Colon (tissue), 2 donors: ENCODE measurements at regions not wholly inside any gene's neighbourhood (a gene's known extent, or its start where the extent isn't known, plus 50 kb on each side); places are given as distances from the start of the nearest gene placed in this dataset.

Experiments
- FAIRE-seq: peaks from 2 replicates; lab custom pipeline; 2012; peaks lifted over from hg19 to GRCh38; lab: Jason Lieb, UNC
- donor health status: control.
- donor health status: control.

DNA sequence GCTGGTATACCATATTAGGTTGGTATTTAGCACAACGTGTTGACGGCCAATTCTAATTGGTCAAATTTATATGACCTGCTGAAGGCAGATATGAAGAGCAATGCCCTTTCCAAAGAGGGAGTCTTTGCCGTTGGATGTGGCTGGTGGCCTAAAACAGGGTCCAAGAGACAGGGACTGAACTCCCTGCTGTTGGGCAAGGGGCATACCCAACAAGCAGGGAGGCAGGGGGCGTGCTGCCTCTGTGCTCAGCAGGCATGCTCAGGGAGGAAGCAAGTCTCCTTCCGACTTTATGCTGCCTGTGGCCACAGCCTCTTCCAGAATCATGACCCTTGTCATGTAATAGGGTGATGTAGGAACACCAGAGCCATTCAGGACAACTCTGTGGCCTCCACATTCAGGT is 167.7 kb upstream of the NPVF start:
- FAIRE-seq = no peak

DNA sequence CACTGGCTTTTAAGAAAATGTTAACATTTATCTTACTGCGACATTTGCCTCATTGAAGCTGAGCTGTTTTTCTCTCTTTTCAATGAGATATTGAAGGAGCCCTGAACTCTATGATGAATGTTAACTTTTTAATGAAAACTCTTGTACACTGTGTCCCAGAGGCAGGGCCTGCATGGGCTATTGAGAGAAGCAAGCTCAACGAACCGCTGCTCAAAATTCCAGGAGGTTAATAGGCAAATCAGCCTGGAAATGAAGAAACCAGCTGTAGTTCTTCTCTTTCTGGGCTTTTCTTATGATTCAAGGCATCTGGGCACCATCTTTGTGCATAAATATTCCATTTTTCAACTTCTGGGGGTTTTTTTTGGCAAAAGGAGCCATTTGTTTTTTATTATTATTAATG is 168.4 kb upstream of the NPVF start:
- FAIRE-seq = no peak

DNA sequence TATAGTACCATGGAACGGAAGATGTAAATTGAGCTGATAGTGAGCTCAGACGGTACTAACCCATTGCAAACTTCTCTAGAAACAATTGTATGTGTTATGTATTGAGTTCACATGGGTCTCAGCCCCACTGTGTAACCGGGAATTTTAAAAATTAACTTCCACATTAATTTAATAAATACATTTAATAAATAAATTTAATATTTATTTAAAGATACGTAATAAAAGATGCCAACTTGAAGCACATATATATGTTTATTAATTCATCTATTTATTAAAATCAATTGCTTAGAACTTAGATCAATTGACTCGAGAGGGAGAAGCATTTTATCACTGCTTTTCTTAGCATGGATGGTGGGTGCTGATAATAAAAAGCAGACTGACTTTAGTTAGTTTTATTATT is 170.1 kb upstream of the NPVF start:
- FAIRE-seq = no peak

DNA sequence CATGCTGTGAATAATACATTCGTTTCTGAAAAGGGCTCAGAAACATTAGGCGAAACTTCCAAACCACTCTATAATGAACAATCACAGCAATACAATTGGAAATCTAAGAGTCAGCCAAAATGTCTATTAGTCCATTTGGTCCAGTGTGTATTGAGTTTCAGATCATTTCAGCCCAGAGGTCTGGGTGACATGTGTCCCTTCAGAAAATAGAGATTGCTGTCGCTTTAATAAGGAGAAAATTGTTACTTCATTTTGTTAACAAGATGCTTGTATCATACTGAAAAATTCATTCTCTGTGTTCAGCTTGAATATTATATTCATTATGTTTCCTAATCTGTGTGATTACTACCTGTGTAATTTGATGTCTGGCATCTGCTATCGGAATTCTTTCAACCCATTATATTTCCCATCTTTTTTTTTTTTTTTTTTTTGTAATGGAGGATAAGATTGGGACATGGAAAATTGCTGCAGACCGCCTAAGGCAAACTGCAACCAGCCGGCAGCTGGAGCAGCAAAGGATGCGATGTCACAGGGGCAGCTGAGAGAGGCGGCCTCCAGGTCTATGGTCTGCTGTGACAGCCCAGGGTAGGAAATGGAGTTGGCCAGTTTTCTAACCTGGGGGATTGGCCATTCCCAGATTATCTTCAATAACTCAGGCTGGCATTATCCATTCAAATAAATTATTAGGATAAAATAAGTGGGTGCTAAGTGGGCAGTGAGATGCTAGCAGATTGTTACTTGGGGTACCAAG is 170.9 kb upstream of the NPVF start:
- FAIRE-seq = no peak

DNA sequence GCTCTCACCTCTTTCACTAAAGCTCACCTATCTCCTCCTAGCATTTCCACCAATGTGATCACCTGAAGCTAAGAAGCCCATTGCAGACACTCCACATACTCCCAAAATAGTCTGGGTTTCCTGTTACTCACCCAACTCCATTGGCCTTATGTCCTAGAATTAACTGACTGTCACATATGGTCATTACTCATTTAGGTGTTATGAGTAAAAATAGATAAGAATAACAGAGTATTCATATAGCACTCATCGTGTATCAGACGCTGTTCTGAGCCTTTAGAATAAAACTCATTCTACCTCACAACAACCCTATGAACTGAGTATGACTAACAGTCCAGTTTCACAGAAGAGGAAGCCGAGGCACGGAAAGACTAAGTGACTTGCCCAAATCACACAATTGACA is 174.2 kb upstream of the NPVF start:
- FAIRE-seq = no peak

DNA sequence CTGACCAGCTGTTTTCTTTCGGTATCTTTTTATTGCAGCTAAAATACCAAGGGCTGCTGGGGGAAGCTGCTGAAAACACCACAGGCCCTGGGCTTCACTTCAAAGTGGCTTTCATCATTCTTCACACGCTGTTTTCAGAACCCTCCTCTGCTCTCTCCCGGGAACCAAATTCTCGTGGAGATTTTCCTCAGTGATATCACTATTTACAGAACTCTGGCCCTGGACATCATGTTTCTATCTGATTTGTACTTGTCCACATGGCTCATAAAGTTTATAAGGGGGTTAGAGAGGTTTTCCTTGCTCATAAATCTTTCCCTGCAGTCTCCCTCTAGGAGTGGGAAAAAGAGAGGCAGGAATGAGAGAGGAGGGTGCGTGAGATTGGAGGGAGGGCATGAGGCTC is 177.4 kb upstream of the NPVF start:
- no peak for FAIRE-seq

DNA sequence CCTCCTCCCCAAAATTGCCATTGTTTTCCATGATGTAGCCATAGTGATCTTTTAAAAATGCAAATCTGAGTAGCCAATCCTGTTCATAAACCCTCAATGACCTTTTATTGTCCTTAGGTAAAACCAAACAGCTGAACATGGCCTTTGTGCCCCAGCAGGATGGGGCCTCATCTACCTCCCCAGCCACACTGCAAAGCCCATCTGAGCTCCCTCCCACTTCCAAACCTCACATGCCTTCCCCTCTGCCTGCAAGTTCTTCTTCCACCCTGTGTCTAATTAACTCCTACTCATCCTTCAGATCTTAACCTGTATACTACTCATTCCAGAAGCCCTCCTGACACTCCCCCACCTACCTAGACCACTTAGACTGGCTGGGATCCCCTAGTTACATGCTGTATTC is 178.8 kb upstream of the NPVF start:
- FAIRE-seq = no peak

DNA sequence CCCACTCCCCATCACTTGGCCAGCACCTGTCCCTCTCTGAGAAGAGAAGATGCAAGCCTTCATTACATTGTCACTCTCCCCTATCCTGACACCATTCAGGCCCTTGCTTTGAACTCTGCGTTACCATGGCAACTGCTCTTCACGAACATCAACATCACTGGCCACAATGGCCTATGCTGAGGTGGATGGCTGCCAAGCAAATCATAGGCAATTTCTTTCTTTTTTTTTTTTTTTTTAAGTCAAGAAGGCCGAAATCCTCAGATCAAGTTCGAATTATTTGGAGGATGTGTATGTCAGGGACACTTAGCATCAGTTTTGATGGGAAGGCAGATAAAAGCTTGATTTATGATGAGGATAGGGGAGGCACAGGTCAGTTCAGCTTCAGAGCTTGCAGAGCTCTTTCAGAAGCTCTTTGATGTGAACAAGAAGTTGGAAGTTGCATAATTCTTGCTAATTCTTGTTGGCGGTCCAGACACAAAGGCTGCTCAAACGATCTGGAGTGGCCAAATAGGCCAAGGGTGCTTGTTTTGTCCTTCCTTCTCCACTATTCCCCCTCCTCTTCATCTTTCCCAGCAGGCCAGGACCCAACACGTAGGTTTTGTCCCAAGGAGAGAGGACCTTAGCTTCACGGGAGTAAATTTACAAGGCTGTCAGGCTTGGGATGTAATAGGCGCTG is 179.9 kb upstream of the NPVF start:
- no peak for FAIRE-seq

DNA sequence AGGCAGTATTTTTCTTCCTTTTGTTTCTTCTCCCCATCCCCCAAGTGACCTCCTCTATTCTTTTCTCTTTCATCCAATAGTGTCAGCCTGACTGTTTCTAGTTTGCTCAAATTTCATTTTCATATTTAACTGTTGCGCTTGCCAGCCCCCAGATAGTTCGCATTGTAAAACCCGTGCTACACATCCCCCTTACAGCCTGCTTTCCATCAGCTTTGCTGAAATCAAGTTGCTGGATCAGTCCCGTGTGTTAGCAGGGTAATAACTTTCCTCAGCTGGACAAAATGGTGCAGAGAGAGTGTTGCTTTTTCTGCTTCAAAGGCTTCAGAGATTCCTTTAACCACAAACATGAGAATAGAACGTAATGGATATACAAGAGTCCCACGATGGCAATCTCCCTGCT is 180.6 kb upstream of the NPVF start:
- no peak for FAIRE-seq

DNA sequence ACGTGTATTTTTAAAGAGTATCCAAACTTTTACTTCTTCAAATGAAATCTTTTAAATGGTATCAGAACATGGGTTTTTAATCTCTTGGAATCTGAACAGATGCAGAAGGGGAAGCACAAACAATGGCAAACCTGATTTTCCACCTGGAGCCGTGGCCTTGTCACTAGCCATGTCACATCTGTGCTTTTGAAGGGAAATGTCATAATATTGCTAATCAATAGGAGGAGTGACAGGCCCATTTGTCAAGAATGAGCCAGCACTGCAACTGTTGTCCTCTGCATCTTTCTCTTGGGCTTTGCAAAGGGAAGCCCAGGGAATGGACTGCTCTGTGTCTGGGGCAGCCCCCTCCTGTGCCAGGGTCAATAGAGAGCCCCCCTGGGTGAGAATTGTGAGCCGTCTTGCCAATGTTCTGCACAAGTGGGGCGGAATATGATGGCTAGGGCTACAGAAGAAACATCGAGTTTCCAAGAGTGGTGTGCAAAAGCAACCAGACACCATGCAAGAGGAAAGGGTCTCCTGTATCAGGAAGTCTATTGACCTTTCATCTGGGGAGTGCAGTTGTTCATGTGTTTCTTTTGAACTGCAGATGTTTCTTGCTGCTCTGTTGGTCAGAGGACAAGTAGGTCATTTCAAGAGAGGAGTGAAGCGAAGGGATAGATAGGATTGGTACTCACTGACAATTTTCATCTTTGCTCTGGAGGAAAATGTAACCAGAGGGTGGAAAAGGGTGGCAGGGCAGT is 181.8 kb upstream of the NPVF start:
- FAIRE-seq = no peak

DNA sequence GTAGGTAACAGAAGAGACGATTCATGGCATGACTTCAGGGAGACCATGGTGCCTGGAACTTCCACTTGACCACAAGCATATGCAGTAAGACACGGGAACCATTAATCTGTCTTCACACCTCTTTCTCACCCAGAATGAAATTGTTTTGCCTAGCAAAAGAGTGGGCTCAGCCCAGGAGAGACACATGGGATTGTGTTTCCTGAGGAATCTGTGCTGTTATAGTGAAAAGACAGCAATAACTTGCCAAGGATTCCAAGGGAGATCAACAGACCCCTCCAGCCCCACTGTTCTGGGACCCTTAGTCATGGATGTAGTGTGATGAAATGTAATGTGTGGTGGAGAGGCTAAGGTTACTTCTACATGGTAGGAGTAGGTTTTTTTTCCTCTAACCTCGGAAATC is 192.5 kb upstream of the NPVF start:
- FAIRE-seq = no peak

DNA sequence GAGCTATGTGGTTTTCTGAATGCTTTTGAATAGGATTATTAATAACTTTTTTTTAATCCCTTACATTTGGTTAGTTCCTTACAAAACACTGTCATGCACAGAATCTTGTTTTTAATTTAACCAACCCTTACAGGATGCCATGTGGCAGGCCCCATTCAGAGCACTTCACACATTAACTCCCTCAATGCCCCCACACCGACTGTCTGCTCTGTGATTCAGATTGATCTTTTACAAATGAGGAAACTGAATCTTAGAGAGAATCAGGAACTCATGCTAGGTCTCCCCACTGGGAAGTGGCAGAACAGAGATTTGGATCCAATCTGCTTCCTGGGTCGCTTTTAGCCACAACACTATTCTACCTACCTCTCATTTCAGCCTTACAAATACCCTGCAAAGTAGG is 195.8 kb upstream of the NPVF start:
- no peak for FAIRE-seq

DNA sequence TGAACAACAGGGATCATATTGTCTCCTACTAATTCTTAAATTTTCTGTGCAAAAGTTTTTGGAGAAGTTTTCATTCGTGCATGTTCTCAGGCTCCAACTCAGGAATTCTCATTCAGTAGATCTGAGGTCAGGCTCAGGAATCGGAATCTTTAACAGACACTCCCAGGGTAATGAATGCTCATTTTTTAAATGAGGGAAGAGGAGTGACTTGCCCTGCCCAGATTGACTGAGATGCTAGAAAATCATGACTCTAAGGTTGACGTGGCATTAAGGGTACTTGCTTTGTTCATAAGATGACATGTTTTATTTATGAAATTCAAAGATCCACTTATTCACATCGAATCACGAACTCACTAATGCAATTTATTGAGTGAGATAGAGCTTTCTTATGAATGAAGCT is 196.6 kb upstream of the NPVF start:
- no peak for FAIRE-seq

DNA sequence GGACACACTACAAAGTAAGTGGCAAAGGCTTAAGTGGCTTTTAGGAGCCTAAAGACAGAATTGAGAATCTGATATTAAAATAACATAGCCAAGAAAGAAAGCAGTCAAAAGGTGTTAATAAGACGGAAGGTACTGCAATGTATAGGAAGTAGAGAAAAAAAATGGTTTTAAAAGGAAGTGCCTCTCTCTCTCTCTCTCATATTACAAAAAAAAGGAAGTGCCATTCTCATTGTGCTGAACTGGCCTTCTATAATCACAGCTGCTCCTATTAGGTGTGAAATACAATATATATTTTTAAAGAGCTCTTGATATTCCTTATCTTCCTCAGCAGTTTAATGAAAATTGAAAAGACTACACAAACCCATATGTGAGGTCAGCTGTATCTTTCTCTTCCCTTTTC is 199.4 kb upstream of the NPVF start:
- FAIRE-seq = no peak

DNA sequence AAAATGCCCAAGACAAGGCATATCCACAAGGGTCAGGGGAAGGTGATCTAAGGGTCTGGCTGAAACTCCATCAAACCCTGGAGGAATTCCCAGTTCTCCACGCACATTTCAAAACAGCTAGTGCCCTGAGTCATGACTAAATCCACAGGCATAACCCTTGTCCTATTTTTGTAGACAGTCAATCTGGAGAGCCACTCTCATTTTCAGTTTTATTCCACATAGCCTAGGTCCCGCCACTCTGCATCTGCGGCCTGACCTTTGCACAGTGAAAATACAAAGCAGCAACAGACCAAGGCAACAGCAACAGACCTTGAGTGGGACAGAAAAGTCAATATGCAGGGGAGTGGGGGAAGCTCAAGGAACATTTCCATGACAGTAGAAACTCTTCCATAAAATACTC is 201.4 kb upstream of the NPVF start:
- FAIRE-seq = no peak

DNA sequence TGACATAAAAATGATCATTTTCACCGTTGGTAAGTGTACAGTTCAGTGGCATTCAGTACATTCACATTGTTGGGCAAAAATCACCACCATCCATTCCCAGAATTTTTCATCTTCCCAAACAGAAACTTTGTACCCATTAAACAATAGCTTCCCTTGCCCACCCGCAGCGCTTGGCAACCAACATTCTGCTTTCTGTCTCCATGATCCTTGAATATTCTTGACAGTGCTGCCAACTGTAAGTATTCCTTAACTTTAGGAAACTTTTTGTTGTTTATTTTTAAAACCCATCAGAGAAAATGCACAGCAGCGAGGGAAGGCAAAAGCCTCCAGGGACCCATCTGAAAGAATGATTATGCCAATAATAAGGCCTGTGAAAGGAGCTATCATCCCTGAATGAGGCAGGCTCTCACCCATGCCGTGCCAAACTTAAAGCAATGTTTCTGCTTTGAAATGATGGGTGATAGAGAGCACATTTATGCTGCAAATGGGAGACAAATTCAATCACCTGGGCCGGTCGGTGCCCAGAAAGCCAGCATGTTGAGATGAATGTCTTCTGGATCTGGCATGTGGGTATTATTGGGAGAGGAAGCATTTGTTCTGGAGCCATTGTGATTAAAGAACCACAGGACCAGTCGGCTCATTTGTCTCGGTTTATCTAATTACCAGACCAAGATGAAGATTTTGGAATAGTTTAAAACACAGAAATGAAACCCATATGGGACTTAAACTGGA is 202.1 kb upstream of the NPVF start:
- FAIRE-seq = no peak

DNA sequence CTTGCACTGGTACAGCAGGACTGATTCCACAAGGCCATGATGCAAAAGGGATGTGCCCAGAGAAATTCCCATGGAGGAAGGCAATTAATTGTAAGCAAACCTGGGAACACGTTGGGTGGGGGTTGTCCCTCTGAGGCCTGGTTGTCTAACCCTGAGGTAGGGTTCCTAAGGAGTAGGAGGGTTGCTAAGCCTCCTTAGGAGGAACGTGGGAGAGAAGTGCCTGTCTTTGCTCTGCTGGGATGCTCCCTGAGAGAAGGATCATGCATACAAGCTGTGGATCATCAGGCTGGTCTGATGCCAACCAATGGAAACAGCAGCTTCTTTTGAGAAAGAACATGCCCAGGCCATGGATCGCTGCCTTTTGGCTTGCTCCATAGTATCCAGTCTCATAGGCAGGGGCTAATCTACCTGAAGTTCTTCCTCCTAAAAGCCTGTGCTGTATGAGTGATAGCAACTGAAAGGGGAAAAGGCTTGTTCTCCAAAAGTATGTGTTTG is 203.7 kb upstream of the NPVF start:
- FAIRE-seq = no peak

DNA sequence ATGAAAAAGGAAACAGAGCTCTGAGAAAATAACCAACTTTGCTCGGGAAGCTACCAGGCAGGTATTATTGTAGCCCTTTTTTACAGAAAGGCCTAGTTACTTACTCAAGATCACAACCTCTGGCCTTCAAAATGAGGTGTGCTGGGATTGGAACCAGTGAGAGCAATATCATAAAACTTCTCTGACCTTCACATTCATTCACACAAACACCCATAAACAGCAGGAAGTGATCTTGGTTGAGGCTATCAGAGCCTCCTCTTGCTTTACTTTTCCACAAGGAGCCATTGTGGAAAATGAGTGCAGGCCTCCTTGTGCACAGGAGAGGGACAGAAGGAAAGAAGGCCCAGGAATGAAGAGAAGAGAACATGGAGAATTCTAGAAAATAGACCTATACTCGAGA is 204.5 kb upstream of the NPVF start:
- no peak for FAIRE-seq

DNA sequence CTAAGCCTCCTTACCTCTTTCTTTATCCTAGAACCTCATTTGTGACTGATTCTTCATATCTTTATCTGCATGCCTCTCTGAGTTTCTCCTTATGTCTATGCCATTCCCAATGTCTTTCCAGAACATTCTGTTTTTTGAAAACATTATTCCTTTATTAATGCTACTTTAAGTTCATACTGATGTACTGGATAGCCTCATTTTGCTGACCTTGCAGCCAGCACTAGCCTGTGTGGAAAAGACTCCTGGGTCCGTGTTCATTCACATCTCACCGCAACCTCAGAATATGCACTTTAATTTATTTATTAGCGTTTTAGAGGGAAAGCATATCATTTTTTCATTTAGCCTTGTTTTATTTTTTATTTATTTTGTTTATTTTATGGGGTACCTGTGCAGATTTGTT is 208.1 kb upstream of the NPVF start:
- no peak for FAIRE-seq

DNA sequence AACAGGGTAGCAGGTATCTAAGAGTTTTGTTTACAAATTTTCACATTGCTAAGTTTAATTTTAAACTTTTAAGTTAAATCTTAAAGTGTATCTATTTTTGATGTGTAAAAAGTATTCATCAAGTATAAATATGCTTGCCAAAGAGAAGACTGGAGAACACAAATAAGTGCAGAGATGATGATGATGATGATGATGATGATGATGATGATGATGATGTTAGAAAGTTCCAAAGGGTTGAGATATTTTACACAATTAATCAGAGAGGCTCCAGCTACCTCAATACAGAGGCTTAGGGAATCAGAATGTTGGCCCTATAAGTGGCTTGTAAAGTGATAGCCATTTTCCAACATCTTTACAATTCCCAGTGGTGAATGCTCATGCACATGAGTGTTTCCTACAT is 209.0 kb upstream of the NPVF start:
- FAIRE-seq = no peak

DNA sequence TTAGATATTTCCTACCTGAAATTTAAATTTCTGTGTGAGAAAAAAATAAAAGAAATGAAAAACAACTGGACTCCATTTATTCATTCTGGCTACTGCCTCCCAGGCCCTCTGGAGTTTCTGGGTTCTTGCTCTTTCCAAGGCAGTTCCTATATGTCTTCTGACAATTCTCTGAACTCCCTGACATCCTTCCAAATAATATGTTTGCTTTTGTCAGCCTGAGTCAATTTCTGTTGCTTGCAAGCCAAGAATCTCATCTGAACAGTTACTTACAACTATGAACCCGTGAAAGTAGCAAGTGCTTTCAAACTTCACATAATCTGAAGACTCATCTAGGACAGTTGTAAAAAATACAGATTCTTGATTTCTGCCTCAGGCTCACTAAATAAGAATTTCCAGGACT is 216.7 kb upstream of the NPVF start:
- FAIRE-seq = no peak

DNA sequence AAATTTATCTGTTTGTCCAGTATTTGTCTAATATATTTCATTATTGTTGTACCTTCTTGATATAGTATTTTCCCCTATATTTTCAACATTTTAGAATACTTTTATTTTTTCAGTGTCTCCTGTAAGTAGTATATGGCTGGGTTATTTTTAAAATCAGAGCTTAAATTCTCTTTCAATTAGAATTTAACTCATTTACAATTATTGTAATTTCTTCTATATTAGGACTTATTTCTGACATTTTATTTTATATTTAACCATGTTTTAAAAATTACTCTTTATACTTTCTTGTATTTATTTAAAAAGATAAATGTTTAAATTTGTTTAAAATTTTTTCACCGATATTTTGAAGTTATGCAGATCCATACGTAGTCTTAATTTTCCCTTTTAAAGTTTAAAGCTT is 220.0 kb upstream of the NPVF start:
- peak; percentile 83 for FAIRE-seq

DNA sequence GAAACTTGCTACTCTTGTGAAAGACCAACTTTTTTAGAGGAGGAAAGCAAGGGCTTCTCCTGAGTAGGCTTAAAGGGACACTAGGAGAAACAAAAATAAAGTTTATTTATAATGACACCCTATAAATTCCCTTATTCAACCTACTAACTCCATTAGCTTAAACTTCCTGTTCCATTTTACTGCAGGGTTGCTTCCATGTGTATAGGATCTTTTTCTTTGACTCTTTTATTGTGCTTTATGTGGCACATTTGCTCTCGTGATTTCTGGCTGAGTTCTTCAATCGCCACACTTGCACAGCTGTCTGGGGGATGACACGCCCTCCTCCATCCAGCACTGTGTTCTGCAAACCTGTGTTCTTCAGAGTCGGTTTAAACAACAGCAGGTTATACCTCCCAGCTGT is 225.7 kb upstream of the NPVF start:
- no peak for FAIRE-seq
